HG02943 (cell line): ENCODE measurements at regions not wholly inside any gene's neighbourhood (a gene's known extent, or its start where the extent isn't known, plus 50 kb on each side); places are given as distances from the start of the nearest gene placed in this dataset.

ENCODE experiments used
- ATAC-seq: cut with Tn5 transposase; IDR thresholded peaks from one replicate; pipeline ENCODE4 v1.9.1; 2021; ENCODE audit warnings: mild to moderate bottlenecking, low read depth, moderate library complexity; ENCODE audit not compliant: unreplicated experiment

DNA sequence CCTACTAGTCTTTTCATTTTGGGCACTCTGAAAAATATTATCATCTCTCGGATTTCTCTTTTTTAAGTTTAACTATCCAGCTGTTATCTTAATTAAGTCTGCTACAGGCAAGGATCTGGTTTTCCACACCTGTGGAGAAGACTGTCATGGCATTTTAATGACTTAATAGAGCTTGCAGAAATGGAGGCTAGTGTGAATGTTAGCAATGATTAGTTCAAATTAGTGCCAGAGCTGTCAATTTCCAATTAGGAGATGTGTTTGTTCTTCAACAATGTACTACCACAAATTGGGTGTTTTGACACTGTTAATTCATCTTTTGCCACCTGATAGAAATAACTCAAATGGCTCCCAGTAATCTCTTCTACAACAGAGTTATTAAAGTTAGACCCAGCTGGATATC is 2023.0 kb upstream of the CDH9 start:
- no peak for ATAC-seq

DNA sequence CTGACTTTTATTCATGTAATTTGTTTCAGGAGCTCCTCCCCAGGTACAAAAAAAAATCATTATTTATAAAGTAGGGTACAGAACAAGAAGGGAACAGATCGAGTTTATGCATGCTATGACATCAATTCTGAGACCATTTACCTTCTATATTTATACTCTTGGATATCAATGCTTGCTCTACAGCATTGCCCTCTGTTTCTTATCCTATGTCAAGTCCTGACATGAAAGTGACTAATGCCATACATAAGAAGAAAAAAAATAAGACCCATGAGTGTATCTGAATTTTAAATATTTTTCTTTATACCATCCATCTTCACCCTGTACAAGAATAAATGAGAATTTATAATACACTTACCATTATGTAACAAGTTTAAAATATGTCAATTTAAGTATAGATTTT is 2016.3 kb upstream of the CDH9 start:
- ATAC-seq: no peak

DNA sequence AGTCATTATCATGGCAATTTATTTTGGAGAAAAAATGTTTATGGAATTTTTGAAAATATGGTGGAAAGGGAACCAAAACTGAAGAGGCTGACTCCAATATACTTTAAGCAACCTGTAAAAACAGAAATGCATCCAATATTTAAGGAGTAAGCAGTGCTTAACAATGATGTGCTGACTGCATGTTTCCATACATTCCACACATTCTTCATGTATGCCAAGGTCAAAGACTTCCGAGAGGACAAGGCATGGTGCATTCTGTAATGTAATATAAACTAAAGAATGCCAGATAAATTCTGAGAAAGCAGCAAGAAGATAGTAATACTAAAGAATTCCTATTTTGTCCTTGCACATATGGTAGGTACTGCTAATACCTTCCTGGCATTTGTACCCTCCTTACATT is 2015.9 kb upstream of the CDH9 start:
- no peak for ATAC-seq

DNA sequence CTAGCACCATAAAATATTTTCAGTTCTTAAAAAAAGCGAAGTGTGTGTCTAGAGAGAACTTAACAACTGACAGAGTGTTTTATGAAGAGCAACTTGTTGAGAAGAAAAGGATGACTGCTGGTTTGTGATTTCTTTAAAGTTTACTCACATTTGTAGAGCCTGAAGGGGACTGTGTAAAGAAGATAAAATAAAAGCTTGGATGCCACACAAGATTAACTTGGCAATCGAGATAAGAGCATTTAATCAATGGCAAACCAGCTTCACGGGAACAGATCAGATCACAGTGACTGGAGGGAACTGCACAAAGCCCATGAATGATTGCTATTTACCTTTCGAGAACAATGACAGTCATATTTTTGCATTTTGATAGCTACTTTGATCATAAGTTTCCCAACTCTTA is 2013.1 kb upstream of the CDH9 start:
- no peak for ATAC-seq

DNA sequence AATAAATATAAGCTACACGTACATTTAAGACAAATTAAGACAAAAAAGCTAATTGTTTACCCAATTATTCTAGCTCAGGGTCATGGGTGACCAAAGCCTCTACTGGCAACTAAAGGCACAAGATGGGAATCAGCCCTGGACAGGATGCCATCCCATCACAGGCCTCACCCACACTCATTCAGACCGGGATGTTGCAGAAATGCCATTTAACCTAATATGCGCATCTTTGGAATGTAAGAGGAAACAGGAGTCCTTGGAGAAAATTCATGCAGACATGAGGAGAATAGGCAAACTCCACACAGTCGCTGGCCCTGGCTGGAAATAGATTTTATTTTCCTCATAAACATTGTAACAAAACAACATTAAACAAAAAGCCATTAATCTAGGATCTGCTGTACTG is 2003.8 kb upstream of the CDH9 start:
- no peak for ATAC-seq

DNA sequence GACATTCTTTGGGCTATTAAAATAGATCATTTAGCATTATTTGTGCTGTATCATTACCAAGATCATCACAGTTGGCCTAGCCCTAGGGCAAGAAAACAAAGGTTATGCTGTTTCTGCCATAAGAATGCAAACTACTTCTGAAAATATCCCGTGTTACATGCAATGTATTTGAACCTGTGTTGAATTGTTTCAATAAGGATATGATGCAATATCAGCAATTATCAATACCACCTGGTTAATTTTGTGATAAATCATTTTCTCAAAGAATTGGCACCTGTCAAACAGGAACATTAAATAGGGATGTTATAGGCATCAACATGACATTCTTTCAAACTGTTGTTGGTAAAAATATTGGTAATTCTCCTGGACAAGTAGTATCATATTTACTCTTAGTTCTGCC is 2002.0 kb upstream of the CDH9 start:
- no peak for ATAC-seq

DNA sequence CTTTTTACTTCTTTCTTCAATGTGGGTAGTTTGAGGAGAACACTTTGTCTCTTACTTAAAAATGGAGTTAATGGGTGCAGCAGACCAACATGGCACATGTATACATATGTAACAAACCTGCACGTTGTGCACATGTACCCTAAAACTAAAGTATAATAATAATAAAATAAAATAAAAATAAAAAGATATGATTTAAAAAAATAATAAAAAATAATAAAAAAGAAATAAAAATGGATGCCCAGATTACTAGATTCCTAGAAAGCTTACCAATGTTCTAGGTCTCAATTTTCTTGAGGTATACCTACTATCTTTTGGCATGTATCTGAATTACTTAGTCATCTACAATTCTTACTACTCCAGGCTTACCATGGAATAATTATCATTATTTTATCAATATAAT is 2001.6 kb upstream of the CDH9 start:
- no peak for ATAC-seq

DNA sequence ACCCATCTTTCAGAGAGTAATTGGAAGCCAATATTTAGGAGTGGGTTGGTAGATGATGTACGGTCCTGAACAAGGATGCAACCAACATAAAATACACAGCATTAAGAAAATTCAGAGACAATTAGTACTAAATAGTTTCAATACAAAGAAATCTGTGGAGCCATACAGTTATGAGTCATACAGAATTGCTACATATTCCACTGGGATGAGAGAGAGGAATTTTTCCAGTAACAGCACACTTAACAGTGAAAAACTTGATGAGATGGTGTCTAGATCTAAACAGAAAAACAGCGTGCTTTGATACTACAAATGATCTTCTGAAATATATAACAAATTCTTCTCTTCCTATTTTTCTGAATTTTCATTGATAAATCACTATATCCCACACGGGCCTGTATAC is 1999.3 kb upstream of the CDH9 start:
- no peak for ATAC-seq

DNA sequence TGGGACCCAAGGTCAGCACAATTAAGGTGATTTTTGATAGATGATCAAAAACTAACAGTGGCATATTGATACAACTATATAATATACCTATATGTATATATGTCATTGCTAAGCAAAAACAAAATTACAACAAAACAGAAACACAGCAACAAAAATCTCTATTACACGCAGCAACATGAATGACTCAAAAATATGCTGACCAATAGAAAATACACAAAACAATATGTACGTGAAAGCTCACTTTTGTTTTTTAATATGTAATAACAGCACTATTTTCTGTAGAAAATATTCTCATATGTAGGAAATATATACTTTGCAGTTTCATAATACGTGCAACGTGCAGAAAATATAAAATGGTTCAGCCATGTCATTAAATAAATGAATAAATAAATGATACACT is 1985.7 kb upstream of the CDH9 start:
- ATAC-seq: no peak

DNA sequence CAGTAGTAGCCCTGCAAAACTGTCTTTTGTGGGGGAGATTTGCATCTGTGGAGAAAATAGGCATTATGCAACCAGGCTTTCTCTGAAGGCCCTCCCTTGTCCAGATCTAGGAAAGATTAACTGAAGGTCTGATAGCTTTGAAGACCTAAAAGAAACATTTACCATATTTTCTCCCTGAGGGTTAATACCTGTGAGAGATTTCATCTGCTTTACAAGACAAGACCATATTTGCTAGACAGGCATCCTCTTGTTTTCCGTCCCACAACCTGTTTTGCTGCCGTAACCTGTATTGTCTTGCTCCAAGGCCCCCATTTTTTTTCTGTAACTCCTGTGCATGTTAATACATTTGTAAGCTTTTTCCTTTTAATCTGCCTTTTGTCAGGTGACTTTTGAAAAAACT is 1985.2 kb upstream of the CDH9 start:
- ATAC-seq: no peak

DNA sequence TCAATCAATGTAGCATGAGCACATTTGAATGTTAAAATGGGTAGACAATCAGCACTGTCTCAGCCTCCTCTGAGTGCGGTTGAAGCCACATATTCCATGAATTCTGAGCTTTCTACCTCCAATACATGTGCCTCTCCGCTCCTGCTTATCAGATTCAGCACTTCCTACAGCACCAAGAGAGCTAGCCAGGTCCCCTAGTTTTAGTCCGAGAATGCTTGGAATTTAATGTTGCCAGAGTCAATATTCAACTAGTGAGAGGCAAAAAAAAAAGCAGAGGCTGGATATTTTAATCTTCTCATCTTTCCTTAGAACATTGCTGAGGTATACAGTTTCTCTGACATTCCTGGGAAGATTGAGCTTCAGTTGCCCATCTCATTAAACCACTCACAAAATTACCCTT is 1979.1 kb upstream of the CDH9 start:
- ATAC-seq: no peak

DNA sequence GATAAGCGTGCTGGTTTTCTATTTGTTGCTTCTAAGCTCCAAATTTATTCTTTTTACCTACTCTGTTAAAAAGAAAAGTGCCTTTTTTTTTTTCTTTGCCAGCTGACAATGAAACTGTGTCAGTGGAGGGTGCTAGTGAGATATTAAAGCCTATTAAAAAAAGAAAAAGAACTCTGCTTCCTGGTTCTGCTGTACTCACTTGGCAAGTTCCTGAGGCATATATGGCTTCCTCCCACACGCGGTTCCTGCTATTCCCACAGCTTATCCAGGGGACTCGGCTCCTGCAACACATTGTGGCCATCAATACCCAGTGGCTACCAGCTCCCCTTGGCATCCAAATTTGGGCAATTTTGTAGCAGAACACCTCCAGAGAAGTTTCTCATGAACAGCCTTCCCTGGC is 1977.7 kb upstream of the CDH9 start:
- ATAC-seq: no peak

DNA sequence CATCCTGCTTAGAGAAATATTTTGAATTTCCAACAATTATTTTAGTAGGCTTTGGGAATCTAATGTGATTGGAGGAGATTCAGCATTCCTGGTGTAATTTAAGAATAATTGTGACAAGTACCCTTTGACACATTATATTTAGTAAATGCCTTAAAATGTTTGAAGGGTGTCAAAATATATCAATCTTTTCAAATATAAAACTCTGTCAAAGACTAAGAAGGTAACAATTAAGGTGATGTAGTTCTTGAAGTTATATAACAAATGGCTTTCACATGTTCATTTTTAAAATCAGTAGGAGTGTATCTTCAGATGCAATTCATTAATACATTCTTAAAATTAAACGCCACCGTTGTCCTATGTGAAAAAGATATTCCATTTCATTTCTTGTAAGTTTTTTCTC is 1977.1 kb upstream of the CDH9 start:
- no peak for ATAC-seq

DNA sequence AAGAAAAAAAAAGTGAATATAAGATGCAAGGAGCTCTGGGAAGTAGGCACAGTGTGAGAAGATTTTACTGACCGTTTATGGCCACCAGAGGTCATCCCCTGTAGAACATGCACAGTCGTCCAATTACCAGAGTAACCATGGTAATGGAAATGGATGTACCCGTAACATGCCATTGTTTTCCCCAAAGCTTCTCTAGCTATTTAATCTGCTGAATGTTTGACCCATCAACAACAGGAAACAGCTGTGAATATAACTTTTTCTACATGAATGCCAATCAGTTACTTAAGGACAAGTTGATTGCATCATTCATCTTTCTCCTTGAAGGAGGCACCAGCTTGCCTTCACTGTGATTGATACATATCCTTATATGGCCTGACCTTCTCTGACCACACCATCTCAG is 1967.0 kb upstream of the CDH9 start:
- ATAC-seq: no peak

DNA sequence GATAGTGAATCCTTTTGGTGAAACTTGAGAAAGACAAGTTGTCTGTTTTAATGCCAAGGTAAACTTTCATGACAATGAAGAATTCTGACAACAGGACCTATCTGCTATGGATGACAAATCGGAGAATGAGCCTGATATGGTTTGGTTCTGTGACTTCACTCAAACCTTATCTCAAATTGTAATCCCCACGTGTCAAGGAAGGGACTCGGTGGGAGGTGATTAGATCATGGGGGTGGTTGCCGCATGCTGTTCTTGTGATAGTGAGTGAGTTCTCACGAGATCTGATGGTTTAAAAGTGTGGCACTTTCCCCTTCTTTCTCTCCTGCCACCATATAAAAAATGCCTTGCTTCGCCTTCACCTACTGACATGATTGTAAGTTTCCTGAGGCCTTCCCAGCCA is 1964.1 kb upstream of the CDH9 start:
- no peak for ATAC-seq

DNA sequence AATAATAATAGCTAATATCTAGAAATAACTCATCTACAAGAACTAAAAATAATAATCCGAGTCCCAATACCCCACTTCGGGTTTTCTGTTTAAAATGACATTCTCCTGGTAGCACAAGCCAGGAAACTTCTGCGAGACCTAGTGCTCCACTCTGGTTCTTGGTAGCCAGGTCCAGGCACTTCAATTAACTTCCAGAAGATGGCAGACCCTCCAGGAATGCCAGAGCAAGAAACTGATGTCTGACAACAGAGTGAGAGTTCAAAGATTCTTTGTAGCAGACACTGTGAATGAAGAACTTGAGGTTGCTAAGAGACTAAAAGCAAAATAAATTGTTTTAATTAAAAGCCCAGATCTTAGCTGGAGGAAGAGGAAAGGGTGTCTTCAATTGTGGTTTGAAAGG is 1963.3 kb upstream of the CDH9 start:
- no peak for ATAC-seq

DNA sequence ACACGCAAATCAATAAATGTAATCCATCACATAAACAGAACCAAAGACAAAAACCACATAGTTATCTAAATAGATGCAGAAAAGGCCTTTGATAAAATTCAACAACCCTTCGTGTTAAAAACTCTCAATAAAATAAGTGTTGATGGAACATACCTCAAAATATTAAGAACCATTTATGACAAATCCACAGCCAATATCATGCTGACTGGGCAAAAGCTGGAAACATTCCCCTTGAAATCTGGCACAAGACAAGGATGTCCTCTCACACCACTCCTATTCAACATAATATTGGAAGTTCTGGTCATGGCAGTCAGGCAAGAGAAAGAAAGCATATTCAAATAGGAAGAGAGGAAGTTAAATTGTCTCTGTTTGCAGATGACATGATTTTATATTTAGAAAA is 1946.3 kb upstream of the CDH9 start:
- no peak for ATAC-seq

DNA sequence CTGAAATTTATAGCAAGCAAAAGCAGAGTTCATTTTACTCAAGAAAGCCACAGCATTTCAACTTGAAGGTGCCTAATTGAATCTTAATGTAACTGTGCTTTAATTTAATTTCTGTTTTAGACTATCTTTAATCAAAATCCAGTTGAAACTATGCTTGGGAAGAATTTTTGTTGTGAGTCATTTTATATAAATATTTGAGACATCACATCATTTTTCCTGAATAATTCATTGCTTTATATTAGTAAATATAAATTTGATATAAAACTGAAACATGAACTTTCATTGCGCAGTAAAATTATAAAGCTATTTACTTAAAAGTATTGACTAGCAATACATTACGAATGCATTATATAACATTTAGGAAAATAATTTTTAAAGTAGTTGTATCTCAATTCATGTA is 1937.1 kb upstream of the CDH9 start:
- ATAC-seq: no peak

DNA sequence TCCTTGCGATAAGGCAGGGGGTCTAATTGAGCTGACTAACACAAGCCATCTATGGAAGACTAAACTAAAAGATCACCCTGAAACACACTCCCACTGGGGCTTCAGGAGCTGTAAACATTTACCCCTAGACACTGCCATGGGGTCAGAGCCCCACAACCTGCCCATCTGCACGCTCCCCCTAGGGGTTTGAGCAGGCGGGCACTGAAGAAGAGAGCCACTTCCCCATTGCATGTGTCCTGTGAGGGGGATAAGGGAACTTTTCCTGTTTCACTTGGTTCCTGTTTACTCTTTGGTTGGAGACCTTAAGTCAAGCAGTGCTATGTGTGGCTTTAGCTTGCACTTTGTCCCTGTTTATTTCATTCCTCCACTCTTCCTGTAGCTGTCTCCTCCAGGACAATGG is 1929.5 kb upstream of the CDH9 start:
- no peak for ATAC-seq

DNA sequence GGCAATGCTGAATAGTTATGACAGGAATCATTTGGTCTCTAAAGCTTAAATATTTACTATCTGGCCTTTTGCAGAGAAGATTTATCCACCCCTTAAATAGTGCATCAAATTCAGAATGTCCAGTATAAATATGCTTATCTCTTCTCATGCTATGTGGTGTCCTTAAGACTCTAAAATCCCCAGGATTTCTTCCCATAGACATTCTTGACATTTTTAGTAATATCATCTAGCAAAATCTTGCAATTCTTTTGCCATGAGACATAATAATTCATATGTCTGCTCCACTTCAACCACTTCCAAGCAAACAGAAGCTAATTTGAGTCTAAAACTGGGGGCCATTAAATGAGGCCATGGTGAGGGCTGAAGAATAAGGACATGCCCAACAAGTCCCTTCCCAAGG is 1923.4 kb upstream of the CDH9 start:
- no peak for ATAC-seq

DNA sequence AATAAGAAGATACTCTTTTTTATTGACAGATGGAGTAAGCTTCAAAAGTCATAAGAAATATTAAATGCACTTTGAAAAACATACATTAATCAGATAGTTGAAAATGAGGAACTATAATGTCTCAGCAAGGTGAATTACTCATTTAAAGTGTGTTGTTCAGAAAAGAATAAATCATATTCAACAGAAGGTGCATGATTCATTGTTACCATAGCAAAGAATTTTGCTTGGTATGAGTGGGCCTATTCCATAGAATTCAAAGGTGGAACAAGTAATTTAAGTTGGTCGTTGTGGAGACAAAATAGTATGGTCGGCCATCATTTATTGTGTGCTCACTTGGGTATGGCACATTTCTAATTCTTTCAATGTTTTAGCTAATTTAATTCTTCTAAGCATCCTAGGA is 1920.2 kb upstream of the CDH9 start:
- ATAC-seq: no peak

DNA sequence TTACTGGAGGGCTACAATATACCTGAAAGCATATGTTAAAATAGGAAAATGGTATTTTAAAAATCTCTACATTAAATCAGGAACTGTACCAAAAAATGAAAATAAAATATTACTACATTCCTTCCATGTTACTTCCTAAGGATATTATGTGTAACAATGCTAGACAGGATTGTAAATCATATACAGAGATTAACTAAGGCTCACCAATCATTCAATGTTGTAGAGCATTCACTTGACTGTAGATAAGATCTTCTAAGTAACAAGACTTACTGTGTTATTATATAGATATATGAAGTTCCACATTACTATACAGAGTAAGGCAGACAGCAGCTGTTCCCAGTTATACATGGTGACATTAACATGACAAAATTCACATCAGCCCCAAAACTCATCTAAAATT is 1919.1 kb upstream of the CDH9 start:
- ATAC-seq: no peak

DNA sequence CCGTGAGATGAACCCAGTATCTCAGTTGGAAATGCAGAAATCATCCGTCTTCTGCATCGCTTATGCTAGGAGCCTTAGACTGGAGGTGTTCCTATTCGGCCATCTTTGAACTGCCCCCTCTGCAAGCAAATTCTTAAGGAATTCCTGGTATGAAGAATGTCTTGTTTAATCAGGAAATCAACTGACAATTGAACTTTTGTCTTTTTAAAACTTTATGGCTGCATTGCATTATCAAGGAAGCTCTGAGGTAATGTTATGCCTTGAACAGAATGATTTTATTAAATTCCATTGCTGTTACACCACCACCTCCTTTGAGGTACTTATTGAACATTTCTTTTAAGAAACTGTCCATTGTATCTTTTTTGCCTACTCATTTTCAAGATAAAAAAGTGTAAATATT is 1915.7 kb upstream of the CDH9 start:
- no peak for ATAC-seq

DNA sequence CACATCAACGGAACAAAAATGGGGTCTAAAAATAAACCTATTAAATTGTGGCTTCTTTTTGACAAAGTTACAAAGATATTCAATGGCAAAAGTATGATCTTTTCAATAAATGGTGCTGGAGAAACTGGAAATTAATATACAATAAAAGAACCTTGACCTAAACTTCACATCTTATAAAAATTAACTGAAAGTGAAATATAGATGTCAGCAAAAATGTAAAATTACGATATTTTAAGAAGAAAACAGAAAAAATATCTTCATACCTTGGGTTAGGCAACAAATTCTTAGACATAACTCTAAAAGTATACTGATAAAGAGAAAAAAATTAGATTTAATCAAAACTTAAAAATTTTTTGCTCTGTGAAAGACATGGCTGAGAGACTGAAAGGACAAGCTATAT is 1909.5 kb upstream of the CDH9 start:
- no peak for ATAC-seq
